Thoracic aorta (tissue), 2 donors: ENCODE measurements at regions not wholly inside any gene's neighbourhood (a gene's known extent, or its start where the extent isn't known, plus 50 kb on each side); places are given as distances from the start of the nearest gene placed in this dataset.

ENCODE experiments used
- ATAC-seq: fragments of 150-250 bp; one replicate; pipeline ENCODE4 v1.8.0; 2017; ENCODE audit warnings: low read depth; ENCODE audit not compliant: insufficient number of reproducible peaks, low FRiP score
- DNase-seq: peaks from one replicate; pipeline ENCODE4 v3.0.0-alpha.2; 2020; ENCODE audit warnings: low spot score
- H3K27ac ChIP-seq, 2 donors: fragments of 200-600 bp; sonication (generic); 1 replicate in 1 of 2; 2 replicates in 1 of 2; pipeline ENCODE4 v1.5.1; 2016; ENCODE audit warnings: mild to moderate bottlenecking in 2 of 2, moderate library complexity in 2 of 2
- H3K27me3 ChIP-seq: fragments of 200-600 bp; sonication (generic); replicated peaks from 2 replicates; pipeline ENCODE4 v1.6.0; 2016; ENCODE audit warnings: mild to moderate bottlenecking; ENCODE audit not compliant: insufficient read depth
- H3K36me3 ChIP-seq: fragments of 200-600 bp; sonication (generic); one replicate; pipeline ENCODE4 v1.5.1; 2016
- H3K4me1 ChIP-seq, 2 donors: fragments of 200-600 bp; sonication (generic); 1 replicate in 1 of 2; 2 replicates in 1 of 2; pipeline versions ENCODE4 v1.5.1 to v1.6.0; 2016; ENCODE audit warnings: low read depth in 2 of 2, mild to moderate bottlenecking in 1 of 2; ENCODE audit not compliant: control insufficient read depth in 1 of 2
- H3K4me3 ChIP-seq: fragments of 200-600 bp; sonication (generic); 2 replicates; pipeline ENCODE4 v1.5.1; 2016; ENCODE audit warnings: mild to moderate bottlenecking
- H3K9me3 ChIP-seq: fragments of 200-600 bp; sonication (generic); 2 replicates; pipeline ENCODE4 v1.5.1; 2016
- CTCF ChIP-seq: fragments of 200-600 bp; sonication (generic); IDR thresholded peaks from one replicate; pipeline ENCODE4 v1.5.1; 2019; ENCODE audit warnings: antibody characterized with exemption

GRCh38 chr2:12168791-12169388 lies 422.5 kb downstream of the LPIN1 start:
- H3K9me3 ChIP-seq, result no peaks in the 10 kb centered on the region
- H3K4me1 ChIP-seq, result peaks cover 14 to 24% of the 10 kb centered on the region in 2 donors
- H3K27ac ChIP-seq, result peak overlapping the region; percentile 28 to 61
- no peaks in the 10 kb centered on the region for H3K36me3 ChIP-seq
- no peak overlapping the region for H3K4me3 ChIP-seq
- no peaks in the 10 kb centered on the region for H3K27me3 ChIP-seq
- DNase-seq, result no peak
- ATAC-seq, result peak; percentile 27
- no peak for TF ChIP-seq CTCF

GRCh38 chr2:12169721-12170120 lies 423.3 kb downstream of the LPIN1 start:
- peak; percentile 29 for DNase-seq
- H3K27me3 ChIP-seq, result no peaks in the 10 kb centered on the region

GRCh38 chr2:12170121-12170520 lies 423.7 kb downstream of the LPIN1 start:
- no peak for ATAC-seq
- no peak for DNase-seq
- no peaks in the 10 kb centered on the region for H3K27me3 ChIP-seq
- H3K4me1 ChIP-seq, result peaks cover 14 to 24% of the 10 kb centered on the region in 2 donors
- no peaks in the 10 kb centered on the region for H3K9me3 ChIP-seq
- peak overlapping the region; percentile 19 to 61 for H3K27ac ChIP-seq
- no peak overlapping the region for H3K4me3 ChIP-seq
- TF ChIP-seq CTCF, result no peak
- H3K36me3 ChIP-seq, result no peaks in the 10 kb centered on the region

More at GRCh38 chr2:12169721-12170120, 423.3 kb downstream of the LPIN1 start:
- no peak overlapping the region for H3K4me3 ChIP-seq
- no peak for TF ChIP-seq CTCF
- no peaks in the 10 kb centered on the region for H3K36me3 ChIP-seq
- peak; percentile 84 for ATAC-seq
- H3K4me1 ChIP-seq, result peaks cover 14 to 24% of the 10 kb centered on the region in 2 donors
- H3K9me3 ChIP-seq, result no peaks in the 10 kb centered on the region
- H3K27ac ChIP-seq, result peak overlapping the region; percentile 19 to 61

- Histone ChIP-seq H3K27ac (no peak overlapping the region), H3K27me3 (no peaks in the 10 kb centered on the region), H3K4me1 (peaks cover 14 to 38% of the 10 kb centered on the region in 2 donors), H3K9me3 (no peaks in the 10 kb centered on the region), H3K36me3 (no peaks in the 10 kb centered on the region), H3K4me3 (no peak overlapping the region)
- no peak for TF ChIP-seq CTCF
- DNase-seq, result no peak
- ATAC-seq, result no peak
These were observed 427.0 kb downstream of the LPIN1 start for GRCh38 chr2:12173271-12173942.

- Histone ChIP-seq H3K4me3 (no peak overlapping the region), H3K27me3 (no peaks in the 10 kb centered on the region), H3K4me1 (peaks cover 11 to 32% of the 10 kb centered on the region in 2 donors), H3K9me3 (no peaks in the 10 kb centered on the region), H3K36me3 (no peaks in the 10 kb centered on the region), H3K27ac (no peak overlapping the region)
- no peak for DNase-seq
- no peak for ATAC-seq
- TF ChIP-seq CTCF, result no peak
These were observed 427.5 kb downstream of the LPIN1 start for GRCh38 chr2:12173943-12174340.
